H9 (cell line): ENCODE measurements at regions not wholly inside any gene's neighbourhood (a gene's known extent, or its start where the extent isn't known, plus 50 kb on each side); places are given as distances from the start of the nearest gene placed in this dataset.

ENCODE experiments used
- DNase-seq: peaks from one replicate; pipeline ENCODE4 v3.0.0-alpha.2; 2017
- H2AFZ ChIP-seq: one replicate; pipeline ENCODE4 v1.6.1; 2013; ENCODE audit warnings: mild to moderate bottlenecking, low read length, control low read depth, moderate library complexity
- H2AK5ac ChIP-seq: 2 replicates; pipeline ENCODE4 v1.6.1; 2013; ENCODE audit warnings: low read length, control low read depth, mixed read lengths; ENCODE audit not compliant: insufficient read length
- H2BK120ac ChIP-seq: one replicate; pipeline ENCODE4 v1.6.1; 2013; ENCODE audit warnings: low read depth, mild to moderate bottlenecking, low read length, control low read depth, inconsistent platforms; ENCODE audit not compliant: poor library complexity, severe bottlenecking
- H2BK12ac ChIP-seq: 2 replicates; pipeline ENCODE4 v1.6.1; 2013; ENCODE audit warnings: low read length, control low read depth, mixed read lengths, low read depth; ENCODE audit not compliant: insufficient read length
- H2BK15ac ChIP-seq: 2 replicates; pipeline ENCODE4 v1.6.1; 2013; ENCODE audit warnings: low read depth, low read length, control low read depth
- H2BK20ac ChIP-seq: one replicate; pipeline ENCODE4 v1.6.1; 2013; ENCODE audit warnings: low read depth, mild to moderate bottlenecking, low read length, control low read depth, inconsistent platforms; ENCODE audit not compliant: poor library complexity, severe bottlenecking
- H2BK5ac ChIP-seq: 2 replicates; pipeline ENCODE4 v1.6.1; 2013; ENCODE audit warnings: low read length, control low read depth, mixed read lengths; ENCODE audit not compliant: insufficient read length
- H3K14ac ChIP-seq: 2 replicates; pipeline ENCODE4 v1.6.1; 2013; ENCODE audit warnings: low read length, control low read depth; ENCODE audit not compliant: insufficient read depth
- H3K18ac ChIP-seq: 2 replicates; pipeline ENCODE4 v1.6.1; 2013; ENCODE audit warnings: low read depth, mild to moderate bottlenecking, mixed read lengths, low read length, control low read depth; ENCODE audit not compliant: insufficient read length
- H3K23ac ChIP-seq: 2 replicates; pipeline ENCODE4 v1.6.1; 2013; ENCODE audit warnings: low read length, control low read depth, mixed read lengths, low read depth; ENCODE audit not compliant: insufficient read length
- H3K23me2 ChIP-seq: 2 replicates; pipeline ENCODE4 v1.6.1; 2013; ENCODE audit warnings: low read depth, mild to moderate bottlenecking, mixed read lengths, low read length, control low read depth; ENCODE audit not compliant: insufficient read length, poor library complexity, severe bottlenecking
- H3K27ac ChIP-seq: 2 replicates; pipeline ENCODE4 v1.5.1; 2013; ENCODE audit warnings: low read length, control low read depth, mixed read lengths, low read depth; ENCODE audit not compliant: insufficient read length
- H3K27me3 ChIP-seq: 2 replicates; pipeline ENCODE4 v1.6.1; 2013; ENCODE audit warnings: low read length, control low read depth, inconsistent platforms; ENCODE audit not compliant: insufficient read depth
- H3K4ac ChIP-seq: 2 replicates; pipeline ENCODE4 v1.6.1; 2013; ENCODE audit warnings: low read depth, mild to moderate bottlenecking, control low read depth, inconsistent platforms, low read length, moderate library complexity
- H3K4me1 ChIP-seq: 2 replicates; pipeline ENCODE4 v1.6.1; 2013; ENCODE audit warnings: low read length, control low read depth, inconsistent platforms; ENCODE audit not compliant: insufficient read depth
- H3K4me2 ChIP-seq: 2 replicates; pipeline ENCODE4 v1.6.1; 2013; ENCODE audit warnings: low read length, control low read depth, mixed read lengths; ENCODE audit not compliant: insufficient read length, insufficient read depth
- H3K56ac ChIP-seq: 2 replicates; pipeline ENCODE4 v1.6.1; 2013; ENCODE audit warnings: low read depth, mild to moderate bottlenecking, mixed read lengths, low read length, control low read depth; ENCODE audit not compliant: insufficient read length
- H3K79me1 ChIP-seq: 2 replicates; pipeline ENCODE4 v1.6.1; 2013; ENCODE audit warnings: low read depth, mild to moderate bottlenecking, moderate library complexity, low read length, control low read depth, inconsistent platforms; ENCODE audit not compliant: insufficient read depth, poor library complexity, severe bottlenecking
- H3K79me2 ChIP-seq: 2 replicates; pipeline ENCODE4 v1.6.1; 2013; ENCODE audit warnings: low read length, control low read depth, inconsistent platforms; ENCODE audit not compliant: insufficient read depth
- H3K9ac ChIP-seq: 2 replicates; pipeline ENCODE4 v1.6.1; 2013; ENCODE audit warnings: low read length, control low read depth, mixed read lengths; ENCODE audit not compliant: insufficient read length; ENCODE audit errors: extremely low read depth
- H3K9me3 ChIP-seq: one replicate; pipeline ENCODE4 v1.6.1; 2013; ENCODE audit warnings: low read depth, low read length, inconsistent platforms; ENCODE audit not compliant: control insufficient read depth
- H3T11ph ChIP-seq: one replicate; pipeline ENCODE4 v1.6.1; 2013; ENCODE audit warnings: mild to moderate bottlenecking, low read length, control low read depth, inconsistent platforms
- H4K20me1 ChIP-seq: one replicate; pipeline ENCODE4 v1.6.1; 2013; ENCODE audit not compliant: control insufficient read depth, insufficient read length, insufficient read depth
- H4K5ac ChIP-seq: 2 replicates; pipeline ENCODE4 v1.6.1; 2013; ENCODE audit warnings: low read depth, mild to moderate bottlenecking, mixed read lengths, low read length, control low read depth; ENCODE audit not compliant: insufficient read length
- H4K8ac ChIP-seq: replicated peaks from 2 replicates; pipeline ENCODE4 v1.6.1; 2013; ENCODE audit warnings: low read length, control low read depth, mixed read lengths, low read depth; ENCODE audit not compliant: insufficient read length
- H4K91ac ChIP-seq: 2 replicates; pipeline ENCODE4 v1.6.1; 2013; ENCODE audit warnings: low read depth, mild to moderate bottlenecking, moderate library complexity, mixed read lengths, low read length, control low read depth; ENCODE audit not compliant: insufficient read length
- H3K27ac Mint-ChIP-seq, 3 experiments: 2 replicates in 2 of 3; 3 replicates in 1 of 3; pipeline ENCODE4 v1.8.0; 2020 to 2021; ENCODE audit warnings: mixed read lengths in 3 of 3, mild to moderate bottlenecking in 1 of 3, moderate library complexity in 1 of 3
- H3K27me3 Mint-ChIP-seq: 2 replicates; pipeline ENCODE4 v1.8.0; 2021; ENCODE audit warnings: low read depth, mild to moderate bottlenecking, moderate library complexity, mixed read lengths
- H3K36me3 Mint-ChIP-seq, 3 experiments: 2 replicates in 2 of 3; 3 replicates in 1 of 3; pipeline ENCODE4 v1.8.0; 2020 to 2021; ENCODE audit warnings: low read depth in 3 of 3, mixed read lengths in 3 of 3; ENCODE audit not compliant: insufficient read depth in 1 of 3
- H3K4me1 Mint-ChIP-seq, 2 experiments: 2 replicates each; pipeline ENCODE4 v1.8.0; 2020; ENCODE audit warnings: mixed read lengths in 2 of 2
- H3K4me3 Mint-ChIP-seq, 2 experiments: 2 replicates in 1 of 2; 3 replicates in 1 of 2; pipeline ENCODE4 v1.8.0; 2020 to 2021; ENCODE audit warnings: mild to moderate bottlenecking in 2 of 2, mixed read lengths in 2 of 2, moderate library complexity in 1 of 2
- H3K9me3 Mint-ChIP-seq, 2 experiments: 2 replicates in 1 of 2; 3 replicates in 1 of 2; pipeline ENCODE4 v1.8.0; 2020; ENCODE audit warnings: mild to moderate bottlenecking in 2 of 2, mixed read lengths in 2 of 2, moderate library complexity in 1 of 2
- CTCF ChIP-seq: fragments of 200-600 bp; sonication (generic); conservative IDR thresholded peaks from 3 replicates; pipeline ENCODE4 v1.8.0; 2021; ENCODE audit warnings: antibody characterized with exemption, mild to moderate bottlenecking
- WGBS: extraction: QIAGEN DNeasy Blood & Tissue Kit; methylation state at CpG from one replicate; pipeline ENCODE4 v1.1.7; 2013; ENCODE audit warnings: missing lambda C conversion rate, low lambda C conversion rate, mixed read lengths; ENCODE audit not compliant: insufficient read length; ENCODE audit errors: extremely low coverage; 5-methylcytosine and 5-hydroxymethylcytosine counted together

- Histone ChIP-seq H3K79me1 (no peaks in the 10 kb centered on the region), H4K20me1 (no peaks in the 10 kb centered on the region), H3K23ac (no peak overlapping the region), H2BK5ac (no peak overlapping the region), H3K79me2 (no peaks in the 10 kb centered on the region), H3K4me1 (no peaks in the 10 kb centered on the region), H3K9me3 (no peaks in the 10 kb centered on the region), H3K14ac (no peak overlapping the region), H3K9ac (no peak overlapping the region), H3T11ph (no peak overlapping the region), H2BK120ac (no peak overlapping the region), H2BK12ac (no peak overlapping the region), H3K23me2 (no peaks in the 10 kb centered on the region), H2AK5ac (no peak overlapping the region), H4K5ac (no peak overlapping the region), H3K4ac (no peak overlapping the region), H3K18ac (no peak overlapping the region), H2BK15ac (no peak overlapping the region), H3K27me3 (no peaks in the 10 kb centered on the region), H3K27ac (no peak overlapping the region), H2BK20ac (no peak overlapping the region), H3K4me2 (no peak overlapping the region), H4K8ac (no peak overlapping the region), H3K56ac (no peak overlapping the region), H4K91ac (no peak overlapping the region), H2AFZ (no peak overlapping the region)
- peaks cover 3 to 20% of the 10 kb centered on the region in 2 experiments; a peak in 3 of 4 replicates for H3K4me1 Mint-ChIP-seq
- H3K9me3 Mint-ChIP-seq: no peaks in the 10 kb centered on the region
- no peaks in the 10 kb centered on the region; a peak in 1 of 7 replicates for H3K36me3 Mint-ChIP-seq
- no CpG with 5 or more reads among the region's 6 CpGs for WGBS
- TF ChIP-seq CTCF: no peak
- no peak for DNase-seq
- peak overlapping the region in 1 of 3 experiments; percentile 7; a peak in 1 of 7 replicates for H3K27ac Mint-ChIP-seq
- no peak overlapping the region for H3K4me3 Mint-ChIP-seq
- no peaks in the 10 kb centered on the region for H3K27me3 Mint-ChIP-seq
Measured at GRCh38 chr12:24424889-24425600, 475.6 kb upstream of the SOX5 start.
